NCI-H1092 treated with DMSO at 0.1 percent for 48 hours (cell line): ENCODE measurements at regions not wholly inside any gene's neighbourhood (a gene's known extent, or its start where the extent isn't known, plus 50 kb on each side); places are given as distances from the start of the nearest gene placed in this dataset.
A peak's percentile ranks its signal among the peaks of the same experiment; 100 is the strongest.
"Not testable (repeated sequence)": the region's sequence is repeated elsewhere in the genome, so short reads cannot be mapped to it uniquely, and the experiment has no call there.

ENCODE experiments used
- DNase-seq: peaks from one replicate; lab custom pipeline; 2025; lab: John Stamatoyannopoulos, UW

- DNase-seq, result no peak
These were observed 58.5 kb downstream of the IGLL5 start for GRCh38 chr22:22946131-22946530.

DNA sequence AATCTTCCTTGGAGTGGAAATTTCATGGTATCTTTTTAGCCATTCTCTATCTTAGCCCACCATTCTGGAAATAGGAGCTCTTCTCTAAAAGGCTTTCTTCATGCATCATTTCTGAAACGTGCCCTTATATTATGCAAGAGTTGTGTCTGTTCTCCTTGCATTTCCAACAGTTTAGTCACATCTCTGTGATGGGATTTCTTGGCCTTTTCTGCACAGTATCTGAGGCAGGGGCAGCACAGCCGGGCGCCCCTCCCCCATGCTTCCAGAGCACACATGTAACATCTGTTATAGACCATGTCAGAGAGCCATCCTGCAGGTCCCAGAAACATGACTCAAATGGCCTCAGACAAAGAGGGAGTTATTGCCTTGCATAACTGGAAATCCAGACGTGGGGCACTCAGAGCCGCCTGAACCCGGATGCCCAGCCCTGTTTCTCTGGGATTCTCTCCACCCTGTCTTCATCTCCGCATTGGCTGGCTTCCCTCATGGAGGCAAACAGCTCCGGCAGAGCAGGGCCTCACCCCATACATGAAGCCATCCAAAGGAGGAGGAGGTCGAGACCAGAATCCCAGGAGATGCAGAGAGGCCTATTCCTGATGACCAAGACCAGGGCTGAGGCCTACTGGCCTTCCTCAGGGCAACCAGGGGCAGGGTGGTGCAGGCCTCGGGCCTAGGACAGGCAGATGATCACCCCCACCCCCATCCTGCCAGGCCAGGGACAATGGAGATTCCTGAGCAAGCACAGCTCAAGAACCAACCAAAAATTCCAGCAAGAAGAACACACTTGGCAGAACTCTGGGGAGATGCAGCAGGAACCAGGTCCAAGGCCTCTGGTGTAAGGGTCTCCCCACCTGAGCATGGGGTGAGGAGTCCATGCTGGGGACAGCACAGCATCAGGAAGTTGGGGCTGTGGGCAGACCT lies 61.3 kb downstream of the IGLL5 start:
- DNase-seq, result no peak

DNA sequence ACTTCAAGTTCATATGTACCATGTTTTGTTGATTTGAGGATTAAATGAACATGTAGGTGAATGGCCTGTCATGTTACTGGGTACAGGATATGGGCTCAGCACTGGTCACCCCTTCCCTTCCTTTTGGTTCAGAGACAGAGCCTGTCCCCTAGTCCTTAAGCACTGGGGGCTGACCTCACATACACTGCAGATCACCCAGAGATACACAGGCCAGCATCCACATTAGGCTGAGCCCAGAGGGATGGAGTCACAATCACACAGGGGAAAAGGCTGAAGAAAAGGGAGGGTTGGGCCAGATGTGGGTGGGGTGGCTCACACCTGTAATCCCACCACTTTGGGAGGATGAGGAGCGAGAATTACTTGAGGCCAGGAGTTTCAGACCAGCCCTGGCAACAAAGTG lies 62.3 kb downstream of the IGLL5 start:
- no peak for DNase-seq

DNA sequence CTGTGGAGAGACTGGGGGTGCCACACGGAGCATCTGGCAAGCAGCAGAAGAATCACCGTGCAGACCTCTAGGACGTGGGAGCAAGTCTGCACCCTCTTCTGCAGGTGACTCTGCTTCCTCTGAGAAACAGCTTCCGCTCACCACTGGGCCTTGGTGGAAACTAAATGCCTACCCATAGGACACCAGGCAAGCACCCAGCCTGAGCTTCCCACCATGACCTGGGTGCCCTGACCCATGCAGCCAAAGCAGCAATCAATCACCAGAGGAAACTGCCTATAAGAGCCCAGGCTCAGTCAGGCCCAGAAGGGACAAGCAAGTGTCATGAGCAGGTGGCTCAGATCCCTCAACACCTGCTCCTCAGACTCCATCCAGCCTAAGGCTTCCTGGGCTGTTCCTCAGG lies 63.4 kb downstream of the IGLL5 start:
- no peak for DNase-seq

DNA sequence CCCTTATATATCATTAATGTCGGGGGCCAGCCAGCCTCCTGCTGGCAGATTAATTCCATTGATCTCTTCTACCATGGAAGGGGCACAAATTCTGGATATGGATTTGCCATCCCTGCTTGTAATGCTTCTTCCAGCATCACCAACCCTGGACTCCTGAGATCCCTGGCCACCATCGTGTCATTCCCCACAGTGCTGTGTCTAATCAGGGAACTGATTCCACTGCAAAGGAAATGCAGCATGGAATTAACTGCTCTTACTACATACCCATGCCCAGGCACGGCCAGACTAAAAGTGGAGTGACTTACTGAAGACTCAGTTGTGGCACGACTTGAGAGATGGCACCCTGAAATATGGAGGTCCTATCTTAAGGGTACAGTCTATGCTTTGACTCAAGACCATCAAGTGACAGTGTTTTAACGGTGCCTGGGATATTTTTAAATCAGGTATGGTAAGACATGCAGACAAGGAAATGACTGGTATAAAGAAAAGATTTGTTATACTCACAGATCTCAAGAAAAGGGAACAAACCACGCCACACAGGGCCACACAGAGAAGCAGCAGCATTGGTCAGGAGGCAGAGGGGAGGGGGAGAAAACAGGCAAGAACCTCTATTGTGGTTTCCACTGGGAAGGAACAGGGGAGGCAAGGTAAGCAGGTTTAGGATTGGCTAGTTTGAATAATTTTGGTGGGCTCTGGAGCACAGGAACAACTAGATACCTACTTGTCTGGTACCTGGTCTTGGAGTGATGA lies 65.1 kb downstream of the IGLL5 start:
- no peak for DNase-seq

- no peak for DNase-seq
These were observed 66.2 kb downstream of the IGLL5 start for GRCh38 chr22:22953791-22954190.

DNA sequence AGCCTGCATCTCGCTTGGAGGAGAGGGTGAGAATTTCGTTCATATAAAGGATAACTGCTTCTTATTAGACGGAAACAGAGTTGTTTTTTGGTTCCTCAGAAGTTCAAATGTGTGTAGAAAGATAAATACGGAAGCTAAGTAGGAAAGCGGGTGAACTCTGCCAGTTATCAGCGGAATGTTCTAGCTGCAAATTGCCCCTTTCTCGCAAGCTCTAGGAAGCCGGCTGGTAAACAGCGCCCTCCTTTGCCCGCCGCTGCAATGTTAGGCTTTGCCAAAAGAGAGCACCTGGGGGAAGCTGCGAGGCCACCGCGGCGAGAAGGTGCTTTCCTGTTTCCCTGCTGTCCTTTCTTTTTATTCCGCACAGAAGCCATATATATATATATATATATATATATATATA lies 67.0 kb downstream of the IGLL5 start:
- peak; percentile 18 for DNase-seq

DNA sequence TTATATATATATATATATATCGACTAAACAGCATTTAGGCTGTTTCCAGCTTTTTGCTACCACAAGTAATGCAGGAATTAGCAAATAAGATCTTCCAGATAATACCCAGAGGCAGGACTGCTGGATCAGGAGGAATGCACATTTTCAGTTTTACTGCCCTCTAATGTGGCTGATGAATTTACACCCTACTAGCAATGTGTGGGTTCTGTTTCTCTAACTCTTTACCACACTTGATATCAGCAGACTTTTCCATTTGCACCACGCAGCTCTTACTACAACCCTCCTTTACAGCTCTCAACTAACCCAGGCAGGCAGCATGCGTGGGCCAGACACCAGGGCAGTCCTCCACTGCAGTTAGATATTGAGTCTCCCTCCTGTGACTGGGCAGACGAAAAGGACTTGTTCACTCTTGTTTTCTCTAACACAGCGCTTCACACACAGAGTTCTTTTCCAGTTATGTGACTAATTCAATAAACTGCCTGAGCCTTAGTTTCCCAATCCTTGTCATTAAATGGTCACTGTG lies 67.7 kb downstream of the IGLL5 start:
- no peak for DNase-seq

DNA sequence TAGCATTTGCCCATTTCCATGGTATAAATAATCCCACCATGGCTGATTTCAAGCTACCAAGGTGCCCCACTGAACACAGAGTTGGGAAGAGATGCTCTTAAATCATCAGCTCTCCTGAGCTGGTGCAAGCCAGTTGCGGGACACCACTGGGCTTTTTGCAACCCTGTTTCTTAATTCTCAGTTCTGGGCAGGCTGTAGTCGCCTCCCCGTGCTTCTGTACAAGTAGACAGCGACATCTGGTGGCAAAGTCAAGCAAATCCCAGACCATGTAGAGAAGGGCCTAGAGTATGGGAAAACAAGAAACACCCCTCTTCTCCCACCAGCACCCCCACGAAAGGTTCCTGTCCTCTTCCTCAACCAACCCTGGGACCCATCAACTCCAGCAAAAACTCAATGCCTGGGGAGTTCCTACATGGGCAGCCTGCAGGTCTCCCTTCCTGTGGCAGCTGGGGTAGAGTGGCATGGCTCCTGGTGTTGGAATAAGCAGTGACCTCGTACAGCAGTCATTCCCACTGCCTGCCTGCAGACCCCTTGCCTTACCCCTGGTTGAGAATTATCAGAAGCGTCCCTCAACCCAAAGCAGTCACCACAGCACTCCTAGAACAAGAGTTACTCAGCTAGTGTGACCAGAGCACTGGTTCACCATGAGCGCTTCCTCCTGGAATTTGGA lies 68.4 kb downstream of the IGLL5 start:
- peak; percentile 60 for DNase-seq

DNA sequence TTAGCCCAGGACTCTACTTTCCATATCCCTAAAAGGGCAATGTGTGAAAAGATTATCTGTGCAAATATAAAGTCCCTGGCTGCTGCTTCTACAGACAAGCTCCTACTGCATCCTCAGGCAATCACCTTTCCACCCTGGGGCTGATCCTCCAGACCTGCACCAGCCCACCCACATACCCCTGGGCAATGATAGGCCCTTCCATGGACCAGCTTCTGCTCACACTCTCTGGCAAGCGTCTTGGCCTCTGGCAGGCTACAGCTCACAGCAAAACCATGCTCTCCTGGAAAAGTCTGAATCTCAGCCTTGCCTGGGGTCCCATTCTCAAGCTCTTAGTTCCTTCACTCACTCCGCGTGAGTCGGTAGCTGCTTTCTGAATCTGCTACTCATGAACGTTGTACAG lies 69.5 kb downstream of the IGLL5 start:
- no peak for DNase-seq

- DNase-seq, result no peak
These were observed 71.0 kb downstream of the IGLL5 start for GRCh38 chr22:22958621-22959020.

- DNase-seq, result peak; percentile 83
These were observed 71.7 kb downstream of the IGLL5 start for GRCh38 chr22:22959147-22959827.

DNA sequence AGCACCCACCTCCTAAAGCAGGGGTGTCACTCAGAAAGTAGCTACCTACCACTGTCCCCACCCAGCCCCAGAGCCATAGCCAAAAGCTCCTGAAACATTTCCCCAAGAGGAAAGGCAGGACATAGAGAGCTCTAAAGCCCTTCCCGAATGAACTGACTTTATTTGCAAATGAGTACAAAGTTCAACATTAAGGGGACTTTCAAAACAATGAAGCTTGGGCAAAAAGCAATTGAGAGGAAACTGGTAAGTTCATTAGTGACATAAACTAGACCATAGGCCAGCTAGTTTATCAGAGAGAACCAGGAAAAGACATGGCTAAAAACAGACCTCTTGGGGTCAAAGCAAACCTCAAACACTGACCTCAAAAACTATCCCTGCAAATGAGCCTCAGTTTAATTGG lies 72.7 kb downstream of the IGLL5 start:
- DNase-seq, result no peak

GRCh38 chr22:22961574-22961973 lies 74.0 kb downstream of the IGLL5 start:
- no peak for DNase-seq

GRCh38 chr22:22968366-22968765 lies 80.8 kb downstream of the IGLL5 start:
- no peak for DNase-seq

GRCh38 chr22:22972605-22973004 lies 85.0 kb downstream of the IGLL5 start:
- not testable (repeated sequence) for DNase-seq

DNA sequence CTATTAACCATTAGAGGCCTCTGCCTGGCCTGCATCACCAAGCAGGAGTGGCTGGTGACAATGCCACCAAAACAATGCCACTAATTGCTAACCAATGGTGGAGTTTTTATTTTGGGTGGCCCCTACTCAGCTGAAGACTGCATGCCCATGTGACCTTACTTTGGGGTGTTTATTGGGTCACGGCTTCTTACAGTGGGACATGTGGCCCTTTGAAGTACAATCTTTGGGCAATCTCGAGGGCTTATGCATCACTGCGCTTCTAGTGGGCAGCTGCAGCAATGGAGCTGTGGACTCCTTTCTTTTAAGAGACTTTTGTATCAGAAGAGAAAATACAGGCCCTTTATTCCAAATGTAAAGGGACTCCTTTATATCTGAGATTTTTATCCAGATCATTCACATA lies 85.7 kb downstream of the IGLL5 start:
- no peak for DNase-seq

DNA sequence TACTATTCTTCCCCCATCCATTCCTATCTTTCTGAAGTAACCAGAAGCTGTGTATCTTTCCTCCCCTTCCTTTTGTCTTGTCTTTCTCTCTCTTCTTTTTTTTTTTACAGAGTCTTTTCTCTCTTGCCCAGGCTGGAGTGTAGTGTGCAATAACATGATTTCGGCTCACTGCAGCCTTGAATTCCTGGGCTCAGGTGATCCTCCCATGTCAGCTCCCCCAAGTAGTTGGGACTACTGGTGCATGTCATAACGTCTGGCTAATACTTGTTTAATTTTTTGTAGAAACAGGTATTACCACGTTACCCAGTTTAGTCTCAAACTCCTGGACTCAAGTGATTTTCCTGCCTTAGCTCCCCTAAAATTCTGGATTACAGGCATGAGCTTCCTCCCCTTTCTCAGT lies 86.5 kb downstream of the IGLL5 start:
- DNase-seq, result no peak

GRCh38 chr22:22974795-22975580 lies 87.4 kb downstream of the IGLL5 start:
- peak; percentile 2 for DNase-seq

DNA sequence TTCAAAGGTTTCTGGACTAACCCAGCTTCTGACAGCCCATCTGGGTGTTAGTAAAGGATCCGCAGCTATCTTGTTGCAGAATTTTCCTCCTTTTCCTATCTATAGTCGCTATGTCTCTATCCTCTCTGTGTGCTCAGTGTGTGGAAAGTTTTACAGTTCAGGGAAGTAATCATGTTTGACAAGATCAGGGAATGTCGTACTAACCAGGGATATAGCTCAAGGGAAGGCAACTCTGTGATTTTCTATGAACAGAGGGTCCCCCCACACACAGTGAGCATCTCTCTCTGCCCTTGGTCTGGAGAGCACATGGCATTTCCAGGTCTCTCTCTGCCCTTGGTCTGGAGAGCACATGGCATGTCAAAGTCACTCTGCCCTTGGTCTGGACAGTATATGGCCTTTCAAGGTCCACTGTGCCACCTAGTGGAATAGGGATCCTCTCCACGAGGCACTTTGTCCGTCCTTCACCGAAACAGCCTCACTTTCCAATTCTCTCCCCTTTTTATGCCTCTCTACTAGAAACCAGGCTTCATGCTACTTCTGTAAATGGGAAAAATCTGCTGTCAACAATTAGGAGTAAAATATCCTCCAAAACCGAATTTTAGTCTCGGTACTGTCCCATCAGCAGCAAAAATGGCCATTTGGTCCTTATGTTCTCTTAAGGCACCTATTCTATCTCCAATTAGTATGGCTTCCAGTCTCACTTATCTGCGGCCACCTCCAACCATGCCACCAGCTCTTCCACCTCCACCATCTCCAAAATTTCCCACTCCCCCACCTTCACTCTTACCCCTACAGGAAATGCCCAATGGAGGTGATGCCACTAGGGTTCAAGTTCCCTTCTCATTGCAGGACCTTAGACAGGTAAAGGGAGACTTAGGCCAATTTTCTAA lies 88.7 kb downstream of the IGLL5 start:
- no peak for DNase-seq
